PC-3 (cell line): ENCODE measurements at regions not wholly inside any gene's neighbourhood (a gene's known extent, or its start where the extent isn't known, plus 50 kb on each side); places are given as distances from the start of the nearest gene placed in this dataset.
A peak's percentile ranks its signal among the peaks of the same experiment; 100 is the strongest.

Experiments used
- ATAC-seq: fragments of 200-7000 bp; cut with Tn5 transposase; 2 replicates; pipeline ENCODE4 v1.9.1; 2020; ENCODE audit warnings: mild to moderate bottlenecking, moderate library complexity
- BruUV-seq: library from RNA; stranded (reverse); fragments of 400-500 nt; replicated peaks from 2 replicates; lab custom pipeline; 2021; lab: Mats Ljungman, UMichigan
- CTCF ChIA-PET: fragments of 300-600 bp; sonication (Branson Sonifier 250); formaldehyde crosslinking; loops from one replicate; lab custom pipeline; 2022; ENCODE audit warnings: antibody characterized with exemption; lab: Charles Lee
- POLR2A ChIA-PET: fragments of 300-600 bp; sonication (Branson Sonifier 250); formaldehyde crosslinking; loops from one replicate; lab custom pipeline; 2022; ENCODE audit warnings: antibody characterized with exemption; ENCODE audit not compliant: unreplicated experiment; lab: Charles Lee
- DNase-seq: peaks from one replicate; pipeline ENCODE4 v3.0.0-alpha.2; 2015
- H2AFZ ChIP-seq: fragments of 300-600 bp; sonication (generic); 2 replicates; pipeline ENCODE4 v1.6.0; 2016; ENCODE audit warnings: antibody characterized with exemption, low read length
- H3F3A ChIP-seq: fragments of 300-600 bp; sonication (generic); one replicate; pipeline ENCODE4 v1.6.0; 2017; ENCODE audit warnings: antibody characterized with exemption, low read length, control low read depth, mild to moderate bottlenecking; ENCODE audit not compliant: unreplicated experiment
- H3K27ac ChIP-seq: fragments of 300-600 bp; sonication (generic); 2 replicates; pipeline ENCODE4 v1.5.1; 2016; ENCODE audit warnings: mild to moderate bottlenecking, low read length
- H3K27me3 ChIP-seq: fragments of 300-600 bp; sonication (generic); 2 replicates; pipeline ENCODE4 v1.6.1; 2016; ENCODE audit warnings: low read length, mixed read lengths
- H3K36me3 ChIP-seq: fragments of 300-600 bp; sonication (generic); 2 replicates; pipeline ENCODE4 v1.6.1; 2016; ENCODE audit warnings: low read depth, mixed run types, low read length, mixed read lengths
- H3K4me1 ChIP-seq: fragments of 300-600 bp; sonication (generic); 2 replicates; pipeline ENCODE4 v1.5.1; 2016; ENCODE audit warnings: low read length; ENCODE audit not compliant: insufficient read depth
- H3K4me2 ChIP-seq: fragments of 300-600 bp; sonication (generic); 2 replicates; pipeline ENCODE4 v1.6.0; 2016; ENCODE audit warnings: low read length
- H3K4me3 ChIP-seq: fragments of 300-600 bp; sonication (generic); 2 replicates; pipeline ENCODE4 v1.5.1; 2016; ENCODE audit warnings: mild to moderate bottlenecking, low read length, mixed read lengths
- H3K79me2 ChIP-seq: fragments of 300-600 bp; sonication (generic); 2 replicates; pipeline ENCODE4 v1.6.1; 2017; ENCODE audit warnings: low read length, mixed read lengths
- H3K9ac ChIP-seq: fragments of 300-600 bp; sonication (generic); 2 replicates; pipeline ENCODE4 v1.6.0; 2016; ENCODE audit warnings: mild to moderate bottlenecking, low read length
- H3K9me2 ChIP-seq: fragments of 300-600 bp; sonication (generic); replicated peaks from 2 replicates; pipeline ENCODE4 v1.6.1; 2016; ENCODE audit warnings: mixed run types, low read length, mixed read lengths
- H3K9me3 ChIP-seq: fragments of 300-600 bp; sonication (generic); 2 replicates; pipeline ENCODE4 v1.6.1; 2016; ENCODE audit warnings: low read length, mixed read lengths
- H4K20me1 ChIP-seq: fragments of 300-600 bp; sonication (generic); 2 replicates; pipeline ENCODE4 v1.6.1; 2016; ENCODE audit warnings: low read length, mixed read lengths
- CTCF ChIP-seq: fragments of 300-600 bp; sonication (generic); conservative IDR thresholded peaks from 2 replicates; pipeline ENCODE4 v1.5.1; 2017; ENCODE audit warnings: antibody characterized with exemption, low read depth, mild to moderate bottlenecking, low read length
- EZH2 ChIP-seq: fragments of 300-600 bp; sonication (generic); IDR thresholded peaks from one replicate; pipeline ENCODE4 v1.6.1; 2017; ENCODE audit warnings: antibody characterized with exemption, mild to moderate bottlenecking, low read length; ENCODE audit not compliant: unreplicated experiment
- EZH2phosphoT487 ChIP-seq: fragments of 300-600 bp; sonication (generic); IDR thresholded peaks from 2 replicates; pipeline ENCODE4 v1.6.1; 2018; ENCODE audit warnings: mild to moderate bottlenecking, antibody characterized with exemption, low read length, borderline replicate concordance
- intact Hi-C: fragments of 100-400 bp; cut with micrococcal nuclease; formaldehyde crosslinking; loops from 2 replicates; pipeline ENCODE4 v1.9.0; 2023

GRCh38 chr3:191873736-191874135 lies 412.8 kb downstream of the PYDC2 start:
- TF ChIP-seq EZH2phosphoT487 (no peak), CTCF (no peak), EZH2 (no peak)
- Histone ChIP-seq H3K9me2 (no peaks in the 10 kb centered on the region), H2AFZ (no peak overlapping the region), H4K20me1 (no peaks in the 10 kb centered on the region), H3F3A (no peaks in the 10 kb centered on the region), H3K79me2 (no peaks in the 10 kb centered on the region), H3K4me1 (no peaks in the 10 kb centered on the region), H3K4me3 (no peak overlapping the region), H3K9ac (no peak overlapping the region), H3K36me3 (no peaks in the 10 kb centered on the region), H3K27me3 (peaks cover 18% of the 10 kb centered on the region; the same call in 1 of the 2 replicates), H3K9me3 (no peaks in the 10 kb centered on the region), H3K27ac (no peak overlapping the region), H3K4me2 (no peak overlapping the region)
- ATAC-seq: no peak
- intact Hi-C loops: no loop called here
- POLR2A ChIA-PET: no interaction called here
- CTCF ChIA-PET: no interaction called here
- no TSS peak for BruUV-seq
- no peak for DNase-seq

GRCh38 chr3:191882289-191882688 lies 421.3 kb downstream of the PYDC2 start:
- Histone ChIP-seq H3K9me3 (no peaks in the 10 kb centered on the region), H3K27me3 (no peaks in the 10 kb centered on the region; the same call in 1 of the 2 replicates), H3K9ac (no peak overlapping the region), H3K27ac (no peak overlapping the region), H2AFZ (no peak overlapping the region), H3F3A (no peaks in the 10 kb centered on the region), H3K4me1 (no peaks in the 10 kb centered on the region), H3K36me3 (no peaks in the 10 kb centered on the region), H3K4me3 (no peak overlapping the region), H3K9me2 (no peaks in the 10 kb centered on the region), H3K4me2 (no peak overlapping the region), H4K20me1 (no peaks in the 10 kb centered on the region), H3K79me2 (no peaks in the 10 kb centered on the region)
- ChIA-PET CTCF (no interaction called here), POLR2A (no interaction called here)
- DNase-seq: peak; percentile 8
- ATAC-seq: no peak
- no peak for TF ChIP-seq CTCF
- no peak for TF ChIP-seq EZH2phosphoT487
- no peak for TF ChIP-seq EZH2
- no TSS peak for BruUV-seq
- intact Hi-C loops: no loop called here

GRCh38 chr3:191884132-191884531 lies 423.2 kb downstream of the PYDC2 start:
- Histone ChIP-seq H3K4me2 (no peak overlapping the region), H3K27ac (no peak overlapping the region), H3K9ac (no peak overlapping the region), H4K20me1 (no peaks in the 10 kb centered on the region), H3F3A (no peaks in the 10 kb centered on the region), H3K36me3 (no peaks in the 10 kb centered on the region), H3K4me3 (no peak overlapping the region), H3K27me3 (no peaks in the 10 kb centered on the region; the same call in 1 of the 2 replicates), H2AFZ (no peak overlapping the region), H3K9me2 (no peaks in the 10 kb centered on the region), H3K4me1 (no peaks in the 10 kb centered on the region), H3K9me3 (no peaks in the 10 kb centered on the region), H3K79me2 (no peaks in the 10 kb centered on the region)
- CTCF ChIA-PET: no interaction called here
- intact Hi-C loops: no loop called here
- POLR2A ChIA-PET: no interaction called here
- no peak for ATAC-seq
- DNase-seq: no peak
- no TSS peak for BruUV-seq
- TF ChIP-seq EZH2 (no peak), EZH2phosphoT487 (no peak), CTCF (no peak)
